GM19395 (cell line): ENCODE measurements at regions not wholly inside any gene's neighbourhood (a gene's known extent, or its start where the extent isn't known, plus 50 kb on each side); places are given as distances from the start of the nearest gene placed in this dataset.
"Not testable (repeated sequence)": the region's sequence is repeated elsewhere in the genome, so short reads cannot be mapped to it uniquely, and the experiment has no call there.

Experiments
- ATAC-seq: cut with Tn5 transposase; IDR thresholded peaks from one replicate; pipeline ENCODE4 v1.9.1; 2021; ENCODE audit warnings: mild to moderate bottlenecking, moderate library complexity; ENCODE audit not compliant: unreplicated experiment

DNA sequence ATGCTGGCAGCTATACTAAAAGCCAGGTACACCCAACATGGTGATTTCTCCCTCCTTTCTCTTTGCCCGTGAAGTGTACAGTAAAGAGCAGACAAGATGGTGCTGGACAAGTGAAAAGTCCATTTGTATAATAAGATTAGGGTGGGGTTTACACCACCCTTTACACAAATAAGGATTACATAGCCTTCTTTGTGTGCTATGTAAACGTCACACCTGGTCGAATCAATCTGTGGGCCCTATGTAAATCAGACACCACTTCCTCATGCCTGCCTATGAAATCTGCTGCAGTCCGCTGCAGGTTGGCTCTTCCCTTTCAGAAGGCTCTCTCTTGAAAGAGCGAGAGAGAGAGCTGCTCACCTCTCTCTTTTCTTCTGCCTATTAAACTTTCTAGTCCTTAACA is 1054.3 kb upstream of the SLC39A10 start:
- ATAC-seq: no peak

DNA sequence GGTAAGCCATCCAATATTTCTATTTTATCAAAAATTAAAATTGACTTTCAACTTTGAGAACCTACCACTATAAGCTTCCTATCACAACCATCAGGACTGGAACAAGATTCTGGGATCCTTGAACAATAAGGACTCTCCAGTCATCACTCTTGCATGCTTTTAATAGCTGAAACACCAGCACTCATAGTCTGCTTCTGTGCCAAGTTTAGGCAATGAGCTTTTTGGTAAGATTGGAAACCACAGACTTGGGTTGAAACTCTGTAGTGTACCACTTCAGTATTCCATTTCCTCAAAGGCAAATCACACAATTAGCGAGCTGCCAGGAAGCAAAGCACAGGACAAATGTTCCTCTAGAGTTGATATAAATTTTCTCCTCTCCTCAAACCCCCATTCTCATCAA is 1065.8 kb upstream of the SLC39A10 start:
- ATAC-seq: no peak

DNA sequence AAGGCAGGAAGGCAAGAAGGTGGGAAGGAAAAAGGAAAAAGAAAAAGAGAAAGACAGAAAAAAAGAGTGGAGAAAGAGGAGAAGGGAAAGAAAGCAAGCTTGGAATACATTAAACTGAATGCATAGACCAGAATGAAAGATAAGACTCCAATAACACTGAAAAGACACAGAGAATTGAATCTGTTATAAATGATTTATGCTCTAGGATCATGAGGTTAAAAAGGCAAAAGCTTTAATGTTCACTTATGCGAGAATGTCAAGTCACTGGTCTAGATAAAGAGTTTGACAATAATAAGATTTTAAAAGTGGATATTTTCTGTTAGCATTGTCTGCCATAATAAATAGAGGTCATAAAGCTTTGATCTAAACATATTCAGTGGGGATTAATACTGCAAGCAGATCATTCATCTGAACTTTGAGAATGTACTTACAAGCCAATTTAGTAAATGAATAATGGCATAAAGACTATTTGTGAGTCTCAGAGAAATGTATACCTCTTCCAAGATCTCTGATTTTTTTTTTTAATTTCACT is 1069.2 kb upstream of the SLC39A10 start:
- ATAC-seq: no peak

DNA sequence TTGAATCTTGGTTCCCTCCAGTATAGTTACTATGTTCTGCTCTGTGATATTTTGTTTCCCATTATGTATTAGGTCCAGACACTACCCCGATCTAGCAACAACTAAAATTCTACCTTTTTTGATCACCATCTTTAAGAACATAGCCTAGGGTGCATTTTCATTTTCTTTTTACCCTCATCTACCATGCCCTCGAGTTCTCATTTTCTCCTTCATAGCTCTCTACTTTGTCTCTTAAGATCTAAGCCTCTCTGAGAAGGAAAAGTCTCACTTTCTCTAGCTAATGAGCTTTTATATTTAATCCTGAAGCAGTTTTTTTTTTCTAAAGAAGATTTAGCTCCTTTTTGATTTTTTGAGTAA is 1089.4 kb upstream of the SLC39A10 start:
- peak; percentile 70 for ATAC-seq

DNA sequence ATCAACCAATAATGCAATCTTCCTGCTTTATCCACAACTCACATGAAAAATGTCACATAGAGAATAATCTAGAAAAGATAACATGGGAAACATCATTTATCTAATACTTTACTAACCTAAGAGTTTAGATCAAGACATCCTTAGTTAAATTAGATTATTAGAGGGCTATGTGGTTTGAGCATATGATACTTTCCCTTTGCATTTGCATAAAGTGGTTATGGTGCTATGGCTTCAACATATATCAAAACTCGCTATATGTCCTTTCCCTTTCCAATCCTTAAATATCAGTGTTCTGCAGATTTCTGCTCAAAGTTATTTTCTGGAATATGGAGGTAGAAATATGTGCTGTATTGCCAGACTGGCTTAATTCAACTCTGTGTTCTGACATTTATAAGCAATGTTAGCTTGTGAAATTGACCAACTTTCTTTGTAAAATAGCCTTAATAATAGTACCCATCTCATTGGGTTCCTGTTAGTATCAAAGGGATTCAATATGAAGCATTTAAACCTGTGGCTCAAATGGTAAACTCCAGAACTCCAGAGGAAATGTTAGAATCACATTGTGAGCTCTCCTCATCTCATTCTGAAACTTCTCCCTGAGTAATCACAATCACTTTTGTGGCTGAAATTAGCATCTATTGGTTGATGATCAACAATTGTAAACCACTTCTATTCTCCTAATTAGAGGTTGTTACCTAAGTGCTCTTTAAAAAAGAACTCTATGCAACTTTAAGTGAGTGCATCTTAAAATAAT is 1089.9 kb upstream of the SLC39A10 start:
- peak; percentile 88 for ATAC-seq

DNA sequence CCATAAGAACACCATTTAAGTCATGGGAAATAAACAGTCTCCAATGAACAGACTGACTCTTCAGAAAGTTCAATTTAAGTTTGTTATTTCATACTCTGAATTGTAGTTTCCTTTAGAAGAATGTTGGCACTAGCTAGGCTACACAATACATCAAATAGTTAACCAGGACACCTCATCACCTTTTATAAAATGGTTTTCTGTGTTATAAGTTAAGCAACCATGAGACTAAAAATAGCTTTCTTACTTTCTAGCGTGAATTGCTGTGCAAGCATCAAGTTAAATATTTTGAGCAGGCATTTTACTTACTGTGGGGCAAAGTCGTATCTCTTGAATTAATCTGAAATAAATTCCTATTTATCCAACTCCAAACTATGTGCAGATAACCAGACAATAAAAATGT is 1092.6 kb upstream of the SLC39A10 start:
- ATAC-seq: no peak

DNA sequence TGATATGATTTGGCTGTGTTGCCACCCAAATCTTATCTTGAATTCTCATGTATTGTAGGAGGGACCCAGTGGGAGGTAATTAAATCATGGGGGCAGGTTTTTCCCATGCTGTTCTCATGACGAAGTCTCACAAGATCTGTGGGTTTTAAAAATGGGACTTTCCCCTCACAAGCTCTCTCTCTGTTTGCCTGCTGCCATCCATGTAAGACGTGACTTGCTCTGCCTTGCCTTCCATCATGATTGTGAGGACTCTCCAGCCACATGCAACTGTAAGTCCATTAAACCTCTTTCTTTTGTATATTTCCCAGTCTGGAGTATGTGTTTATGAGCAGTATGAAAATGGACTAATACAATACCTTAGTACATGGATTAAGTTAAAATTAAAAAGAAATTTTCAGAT is 1094.7 kb upstream of the SLC39A10 start:
- ATAC-seq: no peak

DNA sequence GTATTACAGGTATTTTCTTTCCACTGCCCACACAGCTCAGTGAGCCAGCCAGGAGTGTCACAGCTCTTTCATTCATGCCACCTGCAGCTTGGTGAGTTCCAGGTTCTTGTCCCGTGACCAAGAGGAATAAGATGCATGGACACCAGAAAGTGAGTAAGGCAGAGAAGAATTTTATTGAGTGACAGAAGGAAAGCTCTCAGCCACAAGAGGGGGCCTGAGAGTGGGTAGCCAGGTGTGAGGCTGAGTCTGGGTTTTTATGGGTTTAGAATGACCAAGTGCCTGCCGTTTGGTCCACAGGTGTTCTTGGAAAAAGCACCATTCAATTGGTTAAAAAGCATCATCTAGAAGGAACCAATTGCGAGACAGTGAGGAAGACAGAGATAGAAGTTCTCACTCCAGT is 1097.1 kb upstream of the SLC39A10 start:
- no peak for ATAC-seq

DNA sequence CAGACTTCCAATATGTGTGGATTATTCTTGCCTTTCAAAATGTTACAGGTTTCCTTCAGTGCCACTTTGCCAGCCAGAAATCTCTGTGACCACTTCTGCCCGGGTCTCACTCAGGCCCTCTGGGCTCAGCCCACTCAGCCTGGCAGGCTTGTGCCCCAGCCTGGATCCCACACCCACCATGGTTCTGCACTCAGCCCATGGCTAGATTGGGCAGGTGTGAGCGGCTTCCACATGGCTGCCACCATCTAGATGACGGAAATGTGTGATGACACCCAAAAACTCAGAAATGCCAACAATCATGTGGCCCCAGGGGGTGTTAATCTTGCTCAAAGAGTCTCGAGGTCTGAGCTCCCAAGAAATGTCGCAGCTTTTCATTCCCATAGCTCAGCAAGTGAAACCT is 1097.5 kb upstream of the SLC39A10 start:
- ATAC-seq: no peak

DNA sequence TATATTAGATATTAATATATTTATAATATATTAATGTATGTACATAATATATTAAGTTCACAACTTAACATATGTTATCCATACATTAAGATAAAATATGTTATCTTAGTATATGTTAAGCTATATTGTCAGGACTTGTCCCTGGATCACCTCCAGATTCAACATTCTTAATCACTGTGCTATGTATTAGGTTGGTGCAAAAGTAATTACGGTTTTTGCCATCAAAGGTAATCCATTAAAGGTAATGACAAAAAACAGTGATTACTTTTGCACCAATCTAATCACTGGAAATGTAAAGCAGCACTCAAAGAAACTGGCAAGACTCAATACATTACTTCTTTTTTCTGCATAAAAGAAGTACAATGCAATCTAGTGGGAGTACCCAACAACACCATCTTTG is 1099.0 kb upstream of the SLC39A10 start:
- no peak for ATAC-seq

DNA sequence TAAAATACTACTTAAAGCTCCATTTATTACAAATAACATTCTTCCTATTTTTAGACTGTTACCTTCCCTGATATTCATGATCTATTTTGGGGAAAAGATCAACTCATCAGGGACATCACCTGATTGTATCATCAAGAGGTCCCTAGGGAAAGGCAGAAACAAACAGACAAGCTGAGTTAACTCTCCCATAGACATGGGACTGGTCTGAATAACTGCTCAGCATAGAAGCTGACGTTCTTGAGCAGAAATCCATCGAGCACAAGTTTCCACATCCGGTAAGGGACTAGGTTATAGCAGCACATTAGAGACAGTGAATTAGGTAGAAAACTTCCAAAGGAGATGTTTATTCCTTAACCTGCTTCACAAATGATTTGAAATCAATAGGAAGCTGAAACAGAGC is 1100.4 kb upstream of the SLC39A10 start:
- ATAC-seq: no peak

DNA sequence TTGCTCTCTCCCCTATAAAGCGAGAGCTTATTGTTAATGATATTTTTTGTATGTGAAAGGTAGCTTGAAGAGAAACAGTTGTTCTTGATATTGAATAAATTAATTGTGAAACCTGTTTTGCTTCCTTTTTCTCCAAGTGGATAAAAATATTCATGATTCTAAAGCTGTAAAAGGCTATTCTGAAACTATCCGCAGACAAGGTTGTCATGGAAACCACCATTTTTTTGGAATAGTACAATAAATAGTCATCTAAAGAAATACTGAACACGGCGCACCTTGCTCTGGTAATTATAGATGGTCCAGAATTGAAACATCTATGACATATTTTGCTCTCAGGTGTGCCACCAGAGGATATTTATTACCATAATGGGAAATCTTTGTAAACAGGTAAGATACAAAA is 1103.0 kb upstream of the SLC39A10 start:
- ATAC-seq: no peak

DNA sequence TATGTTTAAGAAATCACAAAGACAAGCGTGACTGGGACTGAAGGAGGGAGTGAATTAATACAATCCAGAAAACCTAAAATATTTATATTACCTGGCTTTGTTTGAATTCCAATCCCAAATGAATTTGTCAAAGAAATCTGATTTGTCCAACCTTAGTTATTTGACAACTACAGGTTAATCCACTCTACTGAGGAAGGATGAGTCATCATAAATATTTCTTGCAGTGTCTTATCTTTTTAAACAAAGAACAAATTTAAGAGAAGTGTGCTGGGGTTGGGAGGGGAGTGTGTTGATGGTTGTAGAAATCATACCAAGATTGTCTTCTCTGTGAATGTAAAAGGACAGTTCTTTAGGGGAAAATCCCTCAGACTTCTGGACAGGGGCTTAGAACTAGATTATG is 1106.3 kb upstream of the SLC39A10 start:
- no peak for ATAC-seq

DNA sequence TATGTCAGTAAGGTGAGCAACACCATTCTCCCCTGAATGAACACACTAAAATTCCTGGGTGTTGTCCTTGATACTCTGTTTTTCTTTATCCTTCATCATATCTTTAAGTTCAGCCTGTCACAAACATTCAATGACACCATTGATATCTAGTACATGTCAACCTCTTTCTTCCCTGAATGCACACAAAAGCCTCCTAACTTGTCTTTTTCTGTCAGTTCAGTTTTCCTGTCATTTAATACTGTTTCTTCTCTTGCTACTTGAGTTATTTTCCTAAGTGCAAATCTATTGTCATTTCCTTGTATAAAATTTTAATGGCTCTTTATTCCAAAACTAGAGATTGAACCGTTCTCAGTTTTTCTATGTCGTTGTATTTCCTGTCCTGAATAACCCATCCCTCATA is 1107.6 kb upstream of the SLC39A10 start:
- no peak for ATAC-seq

DNA sequence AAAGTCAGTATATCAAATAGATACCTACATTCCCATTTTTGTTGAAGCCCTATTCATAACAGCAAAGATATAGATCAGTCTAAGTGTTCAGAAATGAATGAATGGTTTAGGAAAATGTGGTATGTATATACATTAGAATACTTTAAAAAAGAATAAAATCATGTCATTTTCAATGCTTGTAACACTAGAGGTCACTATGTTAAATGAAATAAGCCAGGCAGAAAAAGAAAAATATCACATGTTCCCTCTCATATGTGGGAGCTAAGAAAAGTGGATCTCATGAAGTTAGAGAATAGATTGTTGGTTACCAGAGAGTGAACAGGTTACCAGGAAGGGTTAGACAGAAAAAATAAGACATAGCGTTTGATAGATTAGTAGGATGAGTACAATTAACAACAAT is 1111.0 kb upstream of the SLC39A10 start:
- no peak for ATAC-seq

DNA sequence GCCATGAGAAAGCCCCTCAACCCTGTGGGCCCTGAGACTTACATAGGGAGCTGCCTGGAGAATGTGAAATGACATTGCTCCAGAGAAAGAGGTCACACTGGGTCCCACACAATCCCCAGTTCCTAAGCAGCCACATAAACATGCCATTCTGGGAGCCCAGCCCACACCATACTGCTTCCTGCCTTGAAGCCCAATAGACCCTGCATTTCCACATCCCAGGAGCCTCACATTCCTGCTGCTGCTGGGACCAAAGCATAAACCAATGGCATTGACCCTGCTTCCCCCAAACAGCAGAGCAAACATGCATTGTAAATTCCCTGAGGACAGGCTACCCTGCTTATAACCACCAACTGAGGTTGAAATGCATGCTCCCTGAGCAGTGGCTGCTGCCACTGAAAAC is 1117.6 kb upstream of the SLC39A10 start:
- no peak for ATAC-seq

DNA sequence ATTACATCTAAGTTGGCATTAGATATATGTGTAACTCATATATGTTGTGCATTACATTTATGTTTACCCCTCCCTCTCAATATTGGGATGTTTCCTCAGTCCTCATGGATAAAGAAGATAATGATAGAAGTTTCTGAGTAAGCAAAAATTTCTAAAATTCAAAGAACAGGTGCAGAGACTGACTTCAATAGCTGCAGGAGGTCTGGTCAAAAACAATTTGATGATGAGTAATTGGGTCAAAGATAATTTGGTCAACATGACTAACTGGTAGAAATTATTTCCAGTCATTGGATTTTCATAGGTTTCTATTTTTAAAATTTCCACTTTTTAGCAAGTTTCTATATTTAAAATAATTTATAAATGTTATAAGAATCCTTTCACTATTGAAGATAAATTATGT is 1130.9 kb upstream of the SLC39A10 start:
- no peak for ATAC-seq

DNA sequence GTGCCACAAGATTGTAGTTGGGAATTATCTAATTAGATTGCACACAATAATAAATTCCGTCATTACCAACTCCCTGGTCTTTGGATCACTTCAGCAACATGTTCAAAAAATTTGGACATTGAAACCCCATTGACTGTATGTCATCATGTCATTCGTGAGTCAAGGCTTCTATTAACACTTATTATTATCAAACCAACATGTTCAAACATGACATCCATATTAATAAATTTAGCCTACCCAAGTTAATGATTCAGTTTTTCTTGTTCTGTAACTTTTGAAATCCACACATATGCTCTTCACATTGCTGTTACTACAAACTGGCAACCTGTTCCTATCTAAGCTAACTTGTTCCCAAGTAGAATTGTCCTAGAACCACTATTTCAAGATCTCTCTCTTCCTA is 1142.7 kb upstream of the SLC39A10 start:
- ATAC-seq: no peak

DNA sequence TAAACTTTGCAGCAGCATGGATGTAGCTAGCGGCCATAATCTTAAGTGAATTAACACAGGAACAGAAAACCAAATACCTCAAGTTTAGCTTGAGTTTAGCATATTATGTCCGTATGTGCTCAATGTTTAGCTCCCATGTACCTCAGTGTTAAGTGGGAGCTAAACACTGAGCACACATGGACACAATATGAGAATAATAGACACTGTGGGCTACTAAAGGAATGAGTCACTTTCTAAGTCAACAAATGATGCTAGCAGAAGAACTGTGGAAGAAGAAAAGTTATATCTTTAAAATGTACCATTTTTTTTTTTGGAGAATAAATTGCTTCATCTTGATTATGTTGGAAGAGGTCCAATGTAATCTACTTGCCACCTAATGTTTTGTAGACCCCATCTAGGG is 1146.0 kb upstream of the SLC39A10 start:
- ATAC-seq: not testable (repeated sequence)

DNA sequence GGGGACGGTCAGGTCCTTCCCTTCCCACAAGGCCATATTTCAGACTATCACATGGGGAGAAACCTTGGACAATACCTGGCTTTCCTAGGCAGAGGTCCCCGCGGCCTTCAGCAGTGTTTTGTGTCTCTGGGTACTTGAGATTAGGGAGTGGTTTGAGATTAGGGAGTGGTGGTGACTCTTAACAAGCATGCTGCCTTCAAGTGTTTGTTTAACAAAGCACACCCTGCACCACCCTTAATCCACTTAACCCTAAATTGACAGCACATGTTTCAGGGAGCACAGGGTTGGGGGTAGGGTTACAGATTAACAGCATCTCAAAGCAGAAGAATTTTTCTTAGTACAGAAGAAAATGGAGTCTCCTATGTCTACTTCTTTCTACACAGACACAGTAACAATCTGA is 1152.2 kb upstream of the SLC39A10 start:
- ATAC-seq: not testable (repeated sequence)

DNA sequence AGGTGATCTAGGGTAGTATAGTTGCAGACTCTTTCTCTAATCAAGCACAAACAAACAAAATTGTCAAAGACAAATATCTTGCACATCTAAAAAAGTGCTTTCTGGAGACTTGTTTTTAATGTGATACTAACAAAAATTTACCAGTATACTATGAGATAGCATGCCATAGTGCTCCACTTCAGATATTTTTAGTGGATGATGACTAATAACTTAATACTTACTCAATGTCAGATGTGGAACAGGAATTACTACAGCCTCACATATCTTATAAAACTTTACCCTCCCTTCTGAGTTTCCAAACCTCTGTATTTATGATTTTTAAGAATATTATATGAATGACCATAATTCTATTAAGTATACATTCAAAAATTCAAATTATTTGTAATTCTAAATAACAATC is 1162.0 kb upstream of the SLC39A10 start:
- no peak for ATAC-seq

DNA sequence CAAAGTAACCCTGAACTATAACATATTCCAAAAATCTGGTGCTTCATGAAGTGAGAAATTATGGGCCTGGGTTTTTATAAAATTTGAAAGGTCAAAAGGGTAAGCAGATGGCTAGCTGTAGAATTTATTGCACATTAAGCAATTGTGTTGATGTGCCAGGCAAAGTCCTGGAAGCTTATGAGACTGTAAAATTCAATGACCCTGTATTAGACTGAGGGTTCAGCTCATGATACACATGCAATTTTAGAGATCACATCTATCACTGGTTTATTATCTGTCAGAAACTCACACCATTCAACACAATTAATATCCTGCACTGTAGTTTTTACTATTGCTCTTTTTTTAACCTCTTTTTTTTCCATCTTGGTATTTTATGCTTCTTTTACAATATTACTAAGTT is 1162.6 kb upstream of the SLC39A10 start:
- ATAC-seq: no peak
